Calu3 (cell line): ENCODE measurements at regions not wholly inside any gene's neighbourhood (a gene's known extent, or its start where the extent isn't known, plus 50 kb on each side); places are given as distances from the start of the nearest gene placed in this dataset.
A peak's percentile ranks its signal among the peaks of the same experiment; 100 is the strongest.

Experiments used
- BruUV-seq: library from RNA; stranded (reverse); fragments of 400-500 nt; replicated peaks from 2 replicates; lab custom pipeline; 2021; lab: Mats Ljungman, UMichigan
- CTCF ChIA-PET: fragments of 300-600 bp; sonication (Branson Sonifier 250); formaldehyde crosslinking; loops from one replicate; lab custom pipeline; 2022; ENCODE audit warnings: antibody characterized with exemption; lab: Charles Lee
- DNase-seq: peaks from one replicate; pipeline ENCODE4 v3.0.0; 2022
- H3K27ac Mint-ChIP-seq: one replicate; pipeline ENCODE4 v1.8.0; 2022; ENCODE audit warnings: mixed read lengths; ENCODE audit not compliant: unreplicated experiment
- H3K27me3 Mint-ChIP-seq: one replicate; pipeline ENCODE4 v1.8.0; 2022; ENCODE audit warnings: mixed read lengths; ENCODE audit not compliant: unreplicated experiment
- H3K36me3 Mint-ChIP-seq: one replicate; pipeline ENCODE4 v1.8.0; 2022; ENCODE audit warnings: mild to moderate bottlenecking, moderate library complexity, mixed read lengths; ENCODE audit not compliant: insufficient read depth, unreplicated experiment
- H3K4me1 Mint-ChIP-seq: one replicate; pipeline ENCODE4 v1.8.0; 2022; ENCODE audit warnings: mild to moderate bottlenecking, low read depth, mixed read lengths; ENCODE audit not compliant: unreplicated experiment
- H3K4me3 Mint-ChIP-seq: one replicate; pipeline ENCODE4 v1.8.0; 2022; ENCODE audit warnings: mild to moderate bottlenecking, low read depth, moderate library complexity, mixed read lengths; ENCODE audit not compliant: unreplicated experiment
- H3K9me3 Mint-ChIP-seq: one replicate; pipeline ENCODE4 v1.8.0; 2022; ENCODE audit warnings: low read depth, mixed read lengths; ENCODE audit not compliant: unreplicated experiment
- intact Hi-C: fragments of 100-400 bp; cut with micrococcal nuclease; formaldehyde crosslinking; loops from one replicate; pipeline ENCODE4 v1.10.0; 2022; ENCODE audit not compliant: unreplicated experiment
- TF ChIP-seq, protein P1 (sequence below): fragments of 200-600 bp; IDR thresholded peaks from one replicate; pipeline ENCODE4 v1.8.0; 2022; ENCODE audit warnings: antibody characterized with exemption; ENCODE audit not compliant: unreplicated experiment

GRCh38 chr5:167861129-167861927 is 430.1 kb upstream of the WWC1 start:
- intact Hi-C loops, result no loop called here
- Mint-ChIP-seq H3K36me3 (no peaks in the 10 kb centered on the region), H3K4me1 (no peaks in the 10 kb centered on the region), H3K27me3 (peaks cover 37% of the 10 kb centered on the region), H3K4me3 (no peak overlapping the region), H3K27ac (no peak overlapping the region), H3K9me3 (peaks cover 3% of the 10 kb centered on the region)
- TF ChIP-seq, protein P1, sequence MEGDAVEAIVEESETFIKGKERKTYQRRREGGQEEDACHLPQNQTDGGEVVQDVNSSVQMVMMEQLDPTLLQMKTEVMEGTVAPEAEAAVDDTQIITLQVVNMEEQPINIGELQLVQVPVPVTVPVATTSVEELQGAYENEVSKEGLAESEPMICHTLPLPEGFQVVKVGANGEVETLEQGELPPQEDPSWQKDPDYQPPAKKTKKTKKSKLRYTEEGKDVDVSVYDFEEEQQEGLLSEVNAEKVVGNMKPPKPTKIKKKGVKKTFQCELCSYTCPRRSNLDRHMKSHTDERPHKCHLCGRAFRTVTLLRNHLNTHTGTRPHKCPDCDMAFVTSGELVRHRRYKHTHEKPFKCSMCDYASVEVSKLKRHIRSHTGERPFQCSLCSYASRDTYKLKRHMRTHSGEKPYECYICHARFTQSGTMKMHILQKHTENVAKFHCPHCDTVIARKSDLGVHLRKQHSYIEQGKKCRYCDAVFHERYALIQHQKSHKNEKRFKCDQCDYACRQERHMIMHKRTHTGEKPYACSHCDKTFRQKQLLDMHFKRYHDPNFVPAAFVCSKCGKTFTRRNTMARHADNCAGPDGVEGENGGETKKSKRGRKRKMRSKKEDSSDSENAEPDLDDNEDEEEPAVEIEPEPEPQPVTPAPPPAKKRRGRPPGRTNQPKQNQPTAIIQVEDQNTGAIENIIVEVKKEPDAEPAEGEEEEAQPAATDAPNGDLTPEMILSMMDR, result no peak
- peak; percentile 28 for DNase-seq
- no TSS peak for BruUV-seq
- CTCF ChIA-PET, result no interaction called here

- CTCF ChIA-PET, result no interaction called here
- Mint-ChIP-seq H3K4me1 (no peaks in the 10 kb centered on the region), H3K27me3 (peaks cover 44% of the 10 kb centered on the region), H3K9me3 (peaks cover 3% of the 10 kb centered on the region), H3K36me3 (no peaks in the 10 kb centered on the region), H3K4me3 (no peak overlapping the region), H3K27ac (no peak overlapping the region)
- no TSS peak for BruUV-seq
- intact Hi-C loops, result no loop called here
- TF ChIP-seq, protein P1, result no peak
- no peak for DNase-seq
Measured at GRCh38 chr5:167861928-167862426, 429.5 kb upstream of the WWC1 start.

GRCh38 chr5:167863883-167864282 is 427.6 kb upstream of the WWC1 start:
- peaks cover 3% of the 10 kb centered on the region for H3K9me3 Mint-ChIP-seq
- no peaks in the 10 kb centered on the region for H3K4me1 Mint-ChIP-seq
- CTCF ChIA-PET, result interaction anchor here (0.6 kb wide), 1 partner anchor 18 kb away, joined by 4 read pairs; no protein-coding TSS in a partner anchor

GRCh38 chr5:167864801-167865200 is 426.6 kb upstream of the WWC1 start:
- Mint-ChIP-seq H3K4me1 (no peaks in the 10 kb centered on the region), H3K36me3 (no peaks in the 10 kb centered on the region), H3K27me3 (peaks cover 63% of the 10 kb centered on the region), H3K4me3 (no peak overlapping the region), H3K9me3 (peaks cover 3% of the 10 kb centered on the region), H3K27ac (no peak overlapping the region)
- DNase-seq, result no peak
- CTCF ChIA-PET, result no interaction called here
- intact Hi-C loops, result no loop called here
- no TSS peak for BruUV-seq
- TF ChIP-seq, protein P1, result no peak

More at GRCh38 chr5:167863883-167864282, 427.6 kb upstream of the WWC1 start:
- no peak overlapping the region for H3K27ac Mint-ChIP-seq
- no TSS peak for BruUV-seq
- peaks cover 55% of the 10 kb centered on the region for H3K27me3 Mint-ChIP-seq
- TF ChIP-seq, protein P1, result no peak
- intact Hi-C loops, result no loop called here
- no peak for DNase-seq
- no peak overlapping the region for H3K4me3 Mint-ChIP-seq
- H3K36me3 Mint-ChIP-seq, result no peaks in the 10 kb centered on the region
